Gastroesophageal sphincter (tissue), 3 donors: ENCODE measurements at regions not wholly inside any gene's neighbourhood (a gene's known extent, or its start where the extent isn't known, plus 50 kb on each side); places are given as distances from the start of the nearest gene placed in this dataset.

Experiments used
- CTCF ChIP-seq, 4 experiments: fragments of 200-600 bp in 2 of 4; fragments of 450-650 bp in 2 of 4; sonication (generic) in 1 of 4; IDR thresholded peaks; one replicate each; pipeline ENCODE4 v1.5.1; 2017 to 2019; ENCODE audit warnings: antibody characterized with exemption in 4 of 4, mild to moderate bottlenecking in 2 of 4, moderate library complexity in 2 of 4
- EP300 ChIP-seq: sonication (generic); formaldehyde crosslinking; IDR thresholded peaks from one replicate; pipeline ENCODE4 v1.6.1; 2017; ENCODE audit warnings: antibody characterized with exemption, mild to moderate bottlenecking
- POLR2A ChIP-seq, 2 donors: fragments of 450-650 bp; IDR thresholded peaks; one replicate each; pipeline ENCODE4 v1.6.1; 2017; ENCODE audit warnings: antibody characterized with exemption in 2 of 2, mild to moderate bottlenecking in 2 of 2, moderate library complexity in 1 of 2

- no peak for TF ChIP-seq CTCF (IDR thresholded peaks at IDR 0.05)
- TF ChIP-seq POLR2A (IDR thresholded peaks at IDR 0.05) = no peak
- no peak for TF ChIP-seq EP300
Measured at GRCh38 chr13:93151277-93151676, 75.3 kb upstream of the GPC6 start.
